Gastrocnemius medialis (tissue), 4 donors: ENCODE measurements at regions not wholly inside any gene's neighbourhood (a gene's known extent, or its start where the extent isn't known, plus 50 kb on each side); places are given as distances from the start of the nearest gene placed in this dataset.

ENCODE experiments used
- POLR2A ChIP-seq, 2 donors: fragments of 450-650 bp; IDR thresholded peaks; one replicate each; pipeline ENCODE4 v1.6.1; 2017; ENCODE audit warnings: antibody characterized with exemption in 2 of 2, mild to moderate bottlenecking in 2 of 2, moderate library complexity in 2 of 2
- TF ChIP-seq, protein P1 (sequence below), 5 experiments: fragments of 450-650 bp in 3 of 5; fragments of 200-600 bp in 2 of 5; sonication (generic) in 2 of 5; IDR thresholded peaks in 4 of 5; conservative IDR thresholded peaks in 1 of 5; 1 replicate in 4 of 5; 2 replicates in 1 of 5; pipeline ENCODE4 v1.5.1; 2016 to 2019; ENCODE audit warnings: antibody characterized with exemption in 5 of 5, mild to moderate bottlenecking in 3 of 5, moderate library complexity in 3 of 5

DNA sequence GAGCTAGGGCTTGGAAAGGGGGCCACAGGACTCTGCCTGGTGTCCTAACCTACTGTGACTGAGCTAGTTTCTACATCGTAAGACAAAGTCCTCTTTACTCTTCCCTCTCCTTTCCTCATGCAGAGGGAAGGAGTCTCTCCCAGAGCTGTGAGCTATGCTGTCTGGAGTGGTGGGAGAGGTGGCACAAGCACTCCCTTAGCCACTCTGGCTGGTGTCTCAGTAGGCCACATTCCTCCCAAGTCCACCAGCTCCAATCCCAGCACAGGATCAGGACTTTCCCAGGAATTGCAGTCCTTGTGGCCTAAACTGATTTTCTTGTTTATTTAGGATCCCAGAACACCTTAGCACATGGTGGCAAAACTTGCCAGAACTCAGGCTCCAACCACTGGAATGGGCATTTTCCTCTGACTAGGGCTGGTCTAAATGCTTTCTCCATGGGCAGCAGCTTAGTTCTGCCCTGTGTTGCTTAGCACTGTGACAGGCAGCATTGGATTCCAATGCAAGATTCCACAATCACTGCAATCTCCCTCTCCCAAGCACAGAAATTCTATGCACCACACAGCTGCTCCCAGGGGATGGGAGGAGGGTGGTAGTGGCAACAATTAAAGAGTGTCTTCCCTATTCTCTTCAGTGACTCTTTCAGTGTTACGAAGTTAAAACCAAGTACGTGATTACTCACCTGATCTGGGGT is 733.3 kb downstream of the HACE1 start:
- no peak for TF ChIP-seq POLR2A (IDR thresholded peaks at IDR 0.05)
- TF ChIP-seq, protein P1, sequence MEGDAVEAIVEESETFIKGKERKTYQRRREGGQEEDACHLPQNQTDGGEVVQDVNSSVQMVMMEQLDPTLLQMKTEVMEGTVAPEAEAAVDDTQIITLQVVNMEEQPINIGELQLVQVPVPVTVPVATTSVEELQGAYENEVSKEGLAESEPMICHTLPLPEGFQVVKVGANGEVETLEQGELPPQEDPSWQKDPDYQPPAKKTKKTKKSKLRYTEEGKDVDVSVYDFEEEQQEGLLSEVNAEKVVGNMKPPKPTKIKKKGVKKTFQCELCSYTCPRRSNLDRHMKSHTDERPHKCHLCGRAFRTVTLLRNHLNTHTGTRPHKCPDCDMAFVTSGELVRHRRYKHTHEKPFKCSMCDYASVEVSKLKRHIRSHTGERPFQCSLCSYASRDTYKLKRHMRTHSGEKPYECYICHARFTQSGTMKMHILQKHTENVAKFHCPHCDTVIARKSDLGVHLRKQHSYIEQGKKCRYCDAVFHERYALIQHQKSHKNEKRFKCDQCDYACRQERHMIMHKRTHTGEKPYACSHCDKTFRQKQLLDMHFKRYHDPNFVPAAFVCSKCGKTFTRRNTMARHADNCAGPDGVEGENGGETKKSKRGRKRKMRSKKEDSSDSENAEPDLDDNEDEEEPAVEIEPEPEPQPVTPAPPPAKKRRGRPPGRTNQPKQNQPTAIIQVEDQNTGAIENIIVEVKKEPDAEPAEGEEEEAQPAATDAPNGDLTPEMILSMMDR (IDR thresholded peaks at IDR 0.05 in 4 of 5, conservative IDR thresholded peaks at IDR 0.05 in 1 of 5): no peak
